ENCODE measurements at regions not wholly inside any gene's neighbourhood (a gene's known extent, or its start where the extent isn't known, plus 50 kb on each side); places are given as distances from the start of the nearest gene placed in this dataset.

- TF ChIP-seq CTCF (IDR thresholded peaks at IDR 0.05; ENCODE audit: extremely low read depth in 1 of 2, insufficient read depth in 1 of 2, low read depth in 1 of 2, low read length in 2 of 2) = no peak
- no peak for TF ChIP-seq EZH2 (IDR thresholded peaks at IDR 0.05; ENCODE audit: borderline replicate concordance, low read depth, low read length, severe bottlenecking)
- TF ChIP-seq MYC (IDR thresholded peaks at IDR 0.05; ENCODE audit: low read depth, low read length) = no peak
- CTCF ChIA-PET = no interaction called here
- H3K9me1 ChIP-seq (replicated peaks; ENCODE audit: control insufficient read depth, extremely low read depth, insufficient read depth, low read length) = no peaks in the 10 kb centered on the region
- BruUV-seq (replicated peaks) = no TSS peak
- DNase-seq (ENCODE audit: low read depth, low spot score) (no peak), FAIRE-seq (no peak)
- H3K79me2 ChIP-seq (ENCODE audit: control insufficient read depth, insufficient read depth, low read length) = no peaks in the 10 kb centered on the region
- no peaks in the 10 kb centered on the region for H3K4me1 ChIP-seq (ENCODE audit: control insufficient read depth, extremely low read depth, insufficient read depth, low read length)
- no peaks in the 10 kb centered on the region for H3K36me3 ChIP-seq (ENCODE audit: control insufficient read depth in 2 of 2, extremely low read depth in 1 of 2, insufficient read depth in 2 of 2, low read length in 2 of 2)
- no peak overlapping the region for H2AFZ ChIP-seq (ENCODE audit: low read depth, low read length)
- no peaks in the 10 kb centered on the region for H3K27me3 ChIP-seq (ENCODE audit: control insufficient read depth in 2 of 2, insufficient read depth in 2 of 2, low read length in 2 of 2)
- H4K20me1 ChIP-seq (replicated peaks; ENCODE audit: control insufficient read depth, extremely low read depth, insufficient read depth, low read length) = no peaks in the 10 kb centered on the region
- intact Hi-C loops (cut with micrococcal nuclease) = no loop called here
- H3K4me3 ChIP-seq (replicated peaks in 1 of 3; ENCODE audit: insufficient read depth in 1 of 3, low read depth in 1 of 3, low read length in 3 of 3) = no peak overlapping the region
- no peaks in the 10 kb centered on the region for H3K9me3 ChIP-seq (replicated peaks; ENCODE audit: control insufficient read depth, insufficient read depth, low read length)
- no peak overlapping the region for H3K27ac ChIP-seq (ENCODE audit: insufficient read depth, low read depth, low read length)
- no peak overlapping the region for H3K4me2 ChIP-seq (ENCODE audit: insufficient read depth, low read length)
- H3K9ac ChIP-seq (replicated peaks; ENCODE audit: extremely low read depth, insufficient read depth, low read length) = no peak overlapping the region
- POLR2A ChIA-PET = no interaction called here
- dilution Hi-C loops (cut with MboI; ENCODE audit: extremely low pct_ligation_motif_present, low sequenced_read_pairs) = no loop called here
These were observed 511.1 kb downstream of the PSAT1 start for GRCh38 chr9:78808048-78808447.

GRCh38 chr9:78811622-78812276, 514.8 kb downstream of the PSAT1 start:
- H3K27me3 ChIP-seq (ENCODE audit: control insufficient read depth in 2 of 2, insufficient read depth in 2 of 2, low read length in 2 of 2) = no peaks in the 10 kb centered on the region
- ChIA-PET CTCF (interaction anchor here (0.7 kb wide), 1 partner anchor 318 kb away, joined by 5 read pairs; no protein-coding TSS in a partner anchor), POLR2A (no interaction called here)
- BruUV-seq (replicated peaks) = no TSS peak
- no peaks in the 10 kb centered on the region for H3K79me2 ChIP-seq (ENCODE audit: control insufficient read depth, insufficient read depth, low read length)
- dilution Hi-C loops (cut with MboI; ENCODE audit: extremely low pct_ligation_motif_present, low sequenced_read_pairs) (no loop called here), intact Hi-C loops (cut with micrococcal nuclease) (no loop called here)
- no peaks in the 10 kb centered on the region for H4K20me1 ChIP-seq (replicated peaks; ENCODE audit: control insufficient read depth, extremely low read depth, insufficient read depth, low read length)
- H3K4me1 ChIP-seq (ENCODE audit: control insufficient read depth, extremely low read depth, insufficient read depth, low read length) = no peaks in the 10 kb centered on the region
- DNase-seq (ENCODE audit: low read depth, low spot score) (no peak), FAIRE-seq (no peak)
- no peak for TF ChIP-seq EZH2 (IDR thresholded peaks at IDR 0.05; ENCODE audit: borderline replicate concordance, low read depth, low read length, severe bottlenecking)
- TF ChIP-seq CTCF (IDR thresholded peaks at IDR 0.05; ENCODE audit: extremely low read depth in 1 of 2, insufficient read depth in 1 of 2, low read depth in 1 of 2, low read length in 2 of 2) = no peak
- TF ChIP-seq POLR2AphosphoS5 (IDR thresholded peaks at IDR 0.05; ENCODE audit: insufficient read depth, low read depth, low read length) = no peak
- TF ChIP-seq GATA2 (IDR thresholded peaks at IDR 0.05; ENCODE audit: insufficient read depth, insufficient read length, low read depth, low read length) = no peak
- TF ChIP-seq FOS (IDR thresholded peaks at IDR 0.05; ENCODE audit: borderline replicate concordance, insufficient read depth, low read length) = no peak
- no peak for TF ChIP-seq MYC (IDR thresholded peaks at IDR 0.05; ENCODE audit: low read depth, low read length)
- TF ChIP-seq POLR2A (IDR thresholded peaks at IDR 0.05; ENCODE audit: low read depth, low read length) = no peak
- H3K9me3 ChIP-seq (replicated peaks; ENCODE audit: control insufficient read depth, insufficient read depth, low read length) = no peaks in the 10 kb centered on the region
- no peak overlapping the region for H2AFZ ChIP-seq (ENCODE audit: low read depth, low read length)
- no peak overlapping the region for H3K4me2 ChIP-seq (ENCODE audit: insufficient read depth, low read length)
- H3K4me3 ChIP-seq (replicated peaks in 1 of 3; ENCODE audit: insufficient read depth in 1 of 3, low read depth in 1 of 3, low read length in 3 of 3) = no peak overlapping the region
- no peak overlapping the region for H3K9ac ChIP-seq (replicated peaks; ENCODE audit: extremely low read depth, insufficient read depth, low read length)
- H3K36me3 ChIP-seq (ENCODE audit: control insufficient read depth in 2 of 2, extremely low read depth in 1 of 2, insufficient read depth in 2 of 2, low read length in 2 of 2) = no peaks in the 10 kb centered on the region
- no peaks in the 10 kb centered on the region for H3K9me1 ChIP-seq (replicated peaks; ENCODE audit: control insufficient read depth, extremely low read depth, insufficient read depth, low read length)
- no peak overlapping the region for H3K27ac ChIP-seq (ENCODE audit: insufficient read depth, low read depth, low read length)
